D721Med (cell line): ENCODE measurements at regions not wholly inside any gene's neighbourhood (a gene's known extent, or its start where the extent isn't known, plus 50 kb on each side); places are given as distances from the start of the nearest gene placed in this dataset.

ENCODE experiments used
- DNase-seq: peaks from one replicate; pipeline ENCODE4 v3.0.0; 2011; ENCODE audit warnings: low spot score; ENCODE audit not compliant: insufficient read length
- FAIRE-seq: peaks from 2 replicates; lab custom pipeline; 2011; peaks lifted over from hg19 to GRCh38; lab: Jason Lieb, UNC
- CTCF ChIP-seq: IDR thresholded peaks from 2 replicates; pipeline ENCODE4 v1.5.1; 2012; ENCODE audit warnings: mild to moderate bottlenecking, control low read depth; ENCODE audit not compliant: insufficient read depth; ENCODE audit errors: missing control alignments

GRCh38 chr4:137587796-137588195, 55.5 kb upstream of the PCDH18 start:
- DNase-seq (no peak), FAIRE-seq (no peak)
- TF ChIP-seq CTCF, result no peak

- no peak for DNase-seq
- TF ChIP-seq CTCF, result no peak
- no peak for FAIRE-seq
These were observed 51.4 kb upstream of the PCDH18 start for GRCh38 chr4:137583671-137584070.
